ENCODE measurements at regions not wholly inside any gene's neighbourhood (a gene's known extent, or its start where the extent isn't known, plus 50 kb on each side); places are given as distances from the start of the nearest gene placed in this dataset.

GRCh38 chr6:49220293-49220692 lies 242.8 kb downstream of the MMUT start:
- Histone ChIP-seq H3K9ac (ENCODE audit: low read length) (no peak overlapping the region), H3K79me2 (ENCODE audit: low read length) (no peaks in the 10 kb centered on the region), H3K4me3 (ENCODE audit: low read length) (no peak overlapping the region), H3K4me2 (ENCODE audit: low read length) (no peak overlapping the region), H3K4me1 (ENCODE audit: insufficient read depth, low read length) (no peaks in the 10 kb centered on the region), H4K20me1 (ENCODE audit: low read length) (no peaks in the 10 kb centered on the region), H3K36me3 (ENCODE audit: low read depth, low read length) (no peaks in the 10 kb centered on the region), H3K9me3 (ENCODE audit: low read length) (no peaks in the 10 kb centered on the region; the same call in 1 of the 2 replicates), H3K27me3 (ENCODE audit: low read length) (no peaks in the 10 kb centered on the region), H3F3A (ENCODE audit: low read length, unreplicated experiment) (no peaks in the 10 kb centered on the region), H3K27ac (ENCODE audit: low read length) (no peak overlapping the region), H2AFZ (ENCODE audit: low read length) (no peak overlapping the region), H3K9me2 (replicated peaks; ENCODE audit: low read length) (no peaks in the 10 kb centered on the region)
- TF ChIP-seq EZH2 (IDR thresholded peaks at IDR 0.05; ENCODE audit: low read length, unreplicated experiment) = no peak
- no peak for TF ChIP-seq CTCF (conservative IDR thresholded peaks at IDR 0.05; ENCODE audit: low read depth, low read length)
- no peak for TF ChIP-seq EZH2phosphoT487 (IDR thresholded peaks at IDR 0.05; ENCODE audit: borderline replicate concordance, low read length)
- BruUV-seq (replicated peaks) = no TSS peak
- intact Hi-C loops (cut with micrococcal nuclease) = no loop called here
- DNase-seq (no peak), ATAC-seq (no peak)
- ChIA-PET POLR2A (ENCODE audit: unreplicated experiment) (interaction anchor here (0.7 kb wide), 1 partner anchor 12 kb away, joined by 9 read pairs; no protein-coding TSS in a partner anchor), CTCF (no interaction called here)

GRCh38 chr6:49205526-49205925 lies 257.5 kb downstream of the MMUT start:
- intact Hi-C loops (cut with micrococcal nuclease) = no loop called here
- DNase-seq (no peak), ATAC-seq (no peak)
- no peak overlapping the region for H3K27ac ChIP-seq (ENCODE audit: low read length)
- CTCF ChIA-PET = no interaction called here
- H3K9ac ChIP-seq (ENCODE audit: low read length) = no peak overlapping the region
- H2AFZ ChIP-seq (ENCODE audit: low read length) = no peak overlapping the region
- H3K4me3 ChIP-seq (ENCODE audit: low read length) = no peak overlapping the region
- BruUV-seq (replicated peaks) = no TSS peak
- H3K27me3 ChIP-seq (ENCODE audit: low read length) = no peaks in the 10 kb centered on the region
- H3K36me3 ChIP-seq (ENCODE audit: low read depth, low read length) = no peaks in the 10 kb centered on the region
- TF ChIP-seq EZH2 (IDR thresholded peaks at IDR 0.05; ENCODE audit: low read length, unreplicated experiment) (no peak), EZH2phosphoT487 (IDR thresholded peaks at IDR 0.05; ENCODE audit: borderline replicate concordance, low read length) (no peak), CTCF (conservative IDR thresholded peaks at IDR 0.05; ENCODE audit: low read depth, low read length) (no peak)
- no peaks in the 10 kb centered on the region for H3K9me2 ChIP-seq (replicated peaks; ENCODE audit: low read length)
- POLR2A ChIA-PET (ENCODE audit: unreplicated experiment) = no interaction called here
- no peaks in the 10 kb centered on the region for H3K79me2 ChIP-seq (ENCODE audit: low read length)
- H3K9me3 ChIP-seq (ENCODE audit: low read length) = no peaks in the 10 kb centered on the region
- no peaks in the 10 kb centered on the region for H3K4me1 ChIP-seq (ENCODE audit: insufficient read depth, low read length)
- H3F3A ChIP-seq (ENCODE audit: low read length, unreplicated experiment) = no peaks in the 10 kb centered on the region
- no peaks in the 10 kb centered on the region for H4K20me1 ChIP-seq (ENCODE audit: low read length)
- H3K4me2 ChIP-seq (ENCODE audit: low read length) = no peak overlapping the region

- intact Hi-C loops (cut with micrococcal nuclease) = no loop called here
- Histone ChIP-seq H3K4me1 (ENCODE audit: insufficient read depth, low read length) (no peaks in the 10 kb centered on the region), H3K9me3 (ENCODE audit: low read length) (no peaks in the 10 kb centered on the region), H3K4me3 (ENCODE audit: low read length) (no peak overlapping the region), H2AFZ (ENCODE audit: low read length) (no peak overlapping the region), H3K27me3 (ENCODE audit: low read length) (no peaks in the 10 kb centered on the region), H4K20me1 (ENCODE audit: low read length) (no peaks in the 10 kb centered on the region), H3K79me2 (ENCODE audit: low read length) (no peaks in the 10 kb centered on the region), H3K9ac (ENCODE audit: low read length) (no peak overlapping the region), H3F3A (ENCODE audit: low read length, unreplicated experiment) (no peaks in the 10 kb centered on the region), H3K27ac (ENCODE audit: low read length) (no peak overlapping the region), H3K4me2 (ENCODE audit: low read length) (no peak overlapping the region), H3K36me3 (ENCODE audit: low read depth, low read length) (no peaks in the 10 kb centered on the region), H3K9me2 (replicated peaks; ENCODE audit: low read length) (no peaks in the 10 kb centered on the region)
- CTCF ChIA-PET = no interaction called here
- BruUV-seq (replicated peaks) = no TSS peak
- DNase-seq (no peak), ATAC-seq (no peak)
- TF ChIP-seq CTCF (conservative IDR thresholded peaks at IDR 0.05; ENCODE audit: low read depth, low read length) = no peak
- no peak for TF ChIP-seq EZH2 (IDR thresholded peaks at IDR 0.05; ENCODE audit: low read length, unreplicated experiment)
- no peak for TF ChIP-seq EZH2phosphoT487 (IDR thresholded peaks at IDR 0.05; ENCODE audit: borderline replicate concordance, low read length)
- POLR2A ChIA-PET (ENCODE audit: unreplicated experiment) = no interaction called here
Measured at GRCh38 chr6:49202924-49203536, 260.0 kb downstream of the MMUT start.

Data from PC-3 (cell line).